Nephron (organoid): ENCODE measurements at regions not wholly inside any gene's neighbourhood (a gene's known extent, or its start where the extent isn't known, plus 50 kb on each side); places are given as distances from the start of the nearest gene placed in this dataset.
A peak's percentile ranks its signal among the peaks of the same experiment; 100 is the strongest.

ENCODE experiments used
- H3K27ac Mint-ChIP-seq, 3 experiments: 2 replicates each; pipeline ENCODE4 v1.8.0; 2020; ENCODE audit warnings: mixed read lengths in 3 of 3, mild to moderate bottlenecking in 2 of 3, moderate library complexity in 1 of 3
- H3K27me3 Mint-ChIP-seq: 2 replicates; pipeline ENCODE4 v1.8.0; 2021; ENCODE audit warnings: low read depth, mild to moderate bottlenecking, moderate library complexity, mixed read lengths
- H3K36me3 Mint-ChIP-seq: 2 replicates; pipeline ENCODE4 v1.8.0; 2020; ENCODE audit warnings: low read depth, mixed read lengths
- H3K4me1 Mint-ChIP-seq: 2 replicates; pipeline ENCODE4 v1.8.0; 2020; ENCODE audit warnings: mixed read lengths
- H3K4me3 Mint-ChIP-seq, 3 experiments: 2 replicates each; pipeline ENCODE4 v1.8.0; 2020; ENCODE audit warnings: mild to moderate bottlenecking in 3 of 3, mixed read lengths in 3 of 3, moderate library complexity in 2 of 3
- H3K9me3 Mint-ChIP-seq: 2 replicates; pipeline ENCODE4 v1.8.0; 2020; ENCODE audit warnings: mixed read lengths
- TF ChIP-seq, protein P1 (sequence below), 3 experiments: fragments of 200-600 bp; sonication (generic); IDR thresholded peaks; one replicate each; pipeline ENCODE4 v1.5.0; 2021; ENCODE audit warnings: antibody characterized with exemption in 3 of 3; ENCODE audit not compliant: unreplicated experiment in 3 of 3

DNA sequence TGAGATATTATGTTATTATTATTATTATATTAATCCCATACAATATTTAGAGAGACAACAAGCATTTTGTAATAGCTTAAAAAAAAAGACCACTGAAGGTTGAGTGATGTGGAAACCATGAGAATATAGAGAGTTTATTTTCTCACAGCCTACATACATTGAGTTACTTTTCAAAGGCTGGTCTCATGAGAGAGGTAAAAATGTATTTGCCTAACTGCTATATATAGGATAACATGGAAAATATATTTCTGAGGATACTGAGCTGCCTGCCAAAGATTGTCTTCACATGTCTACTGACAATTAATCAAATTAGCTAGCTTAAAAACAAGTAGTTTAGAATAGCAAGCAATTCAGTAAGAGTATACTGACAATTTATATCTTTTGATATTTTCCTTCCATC is 192.2 kb upstream of the NRIP1 start:
- Mint-ChIP-seq H3K4me1 (peaks cover 18% of the 10 kb centered on the region), H3K9me3 (peaks cover 2% of the 10 kb centered on the region), H3K4me3 (no peak overlapping the region), H3K36me3 (no peaks in the 10 kb centered on the region), H3K27ac (peak overlapping the region; percentile 27 to 72 (median 58)), H3K27me3 (no peaks in the 10 kb centered on the region)
- TF ChIP-seq, protein P1, sequence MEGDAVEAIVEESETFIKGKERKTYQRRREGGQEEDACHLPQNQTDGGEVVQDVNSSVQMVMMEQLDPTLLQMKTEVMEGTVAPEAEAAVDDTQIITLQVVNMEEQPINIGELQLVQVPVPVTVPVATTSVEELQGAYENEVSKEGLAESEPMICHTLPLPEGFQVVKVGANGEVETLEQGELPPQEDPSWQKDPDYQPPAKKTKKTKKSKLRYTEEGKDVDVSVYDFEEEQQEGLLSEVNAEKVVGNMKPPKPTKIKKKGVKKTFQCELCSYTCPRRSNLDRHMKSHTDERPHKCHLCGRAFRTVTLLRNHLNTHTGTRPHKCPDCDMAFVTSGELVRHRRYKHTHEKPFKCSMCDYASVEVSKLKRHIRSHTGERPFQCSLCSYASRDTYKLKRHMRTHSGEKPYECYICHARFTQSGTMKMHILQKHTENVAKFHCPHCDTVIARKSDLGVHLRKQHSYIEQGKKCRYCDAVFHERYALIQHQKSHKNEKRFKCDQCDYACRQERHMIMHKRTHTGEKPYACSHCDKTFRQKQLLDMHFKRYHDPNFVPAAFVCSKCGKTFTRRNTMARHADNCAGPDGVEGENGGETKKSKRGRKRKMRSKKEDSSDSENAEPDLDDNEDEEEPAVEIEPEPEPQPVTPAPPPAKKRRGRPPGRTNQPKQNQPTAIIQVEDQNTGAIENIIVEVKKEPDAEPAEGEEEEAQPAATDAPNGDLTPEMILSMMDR (IDR thresholded peaks at IDR 0.05; ENCODE audit: unreplicated experiment in 3 of 3), result no peak

DNA sequence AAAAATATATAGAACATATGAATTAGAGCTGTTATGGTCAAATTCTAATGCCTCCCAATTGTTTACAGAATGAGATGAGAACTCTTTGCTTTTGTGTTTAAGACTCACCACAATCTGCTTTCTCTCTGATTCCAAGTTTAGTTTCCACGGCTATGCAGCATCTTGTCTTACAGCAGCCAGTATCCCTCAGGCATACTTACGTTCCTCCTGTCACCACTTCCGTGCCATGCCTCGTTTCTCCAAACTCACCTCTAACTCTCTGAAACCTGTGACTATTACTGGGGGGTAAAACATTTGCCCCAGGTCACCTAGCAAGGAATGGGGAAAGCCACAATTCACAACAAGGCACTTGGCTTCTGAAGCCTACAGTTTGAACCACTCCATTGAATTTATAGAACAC is 192.8 kb upstream of the NRIP1 start:
- Mint-ChIP-seq H3K36me3 (no peaks in the 10 kb centered on the region), H3K4me3 (no peak overlapping the region), H3K27ac (peak overlapping the region; percentile 27 to 72 (median 58)), H3K9me3 (peaks cover 2% of the 10 kb centered on the region), H3K27me3 (no peaks in the 10 kb centered on the region), H3K4me1 (peaks cover 18% of the 10 kb centered on the region)
- TF ChIP-seq, protein P1 (IDR thresholded peaks at IDR 0.05; ENCODE audit: unreplicated experiment in 3 of 3), result no peak

DNA sequence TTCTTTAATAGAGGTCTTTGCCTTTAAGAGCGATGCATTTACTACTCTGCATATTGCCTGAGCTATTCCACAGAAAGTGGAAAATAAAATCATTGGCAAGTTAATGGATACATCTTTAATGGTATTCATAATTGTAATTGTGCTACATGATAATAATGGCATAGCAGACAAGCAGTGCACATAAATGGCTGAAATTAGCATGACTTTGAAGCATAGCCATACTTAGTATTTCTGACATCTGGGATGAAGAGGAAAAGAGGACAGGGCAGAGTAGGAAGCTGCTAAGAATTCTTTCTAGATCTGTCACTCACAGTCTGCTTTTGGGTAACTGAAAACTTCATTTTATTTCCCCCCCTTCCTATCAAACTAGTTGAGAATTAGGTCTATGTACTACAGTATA is 195.0 kb upstream of the NRIP1 start:
- H3K4me1 Mint-ChIP-seq, result peaks cover 32% of the 10 kb centered on the region
- TF ChIP-seq, protein P1 (IDR thresholded peaks at IDR 0.05; ENCODE audit: unreplicated experiment in 3 of 3), result no peak
- H3K4me3 Mint-ChIP-seq, result no peak overlapping the region
- H3K9me3 Mint-ChIP-seq, result peaks cover 3% of the 10 kb centered on the region
- H3K36me3 Mint-ChIP-seq, result no peaks in the 10 kb centered on the region
- H3K27ac Mint-ChIP-seq, result no peak overlapping the region
- peaks cover 3% of the 10 kb centered on the region for H3K27me3 Mint-ChIP-seq

DNA sequence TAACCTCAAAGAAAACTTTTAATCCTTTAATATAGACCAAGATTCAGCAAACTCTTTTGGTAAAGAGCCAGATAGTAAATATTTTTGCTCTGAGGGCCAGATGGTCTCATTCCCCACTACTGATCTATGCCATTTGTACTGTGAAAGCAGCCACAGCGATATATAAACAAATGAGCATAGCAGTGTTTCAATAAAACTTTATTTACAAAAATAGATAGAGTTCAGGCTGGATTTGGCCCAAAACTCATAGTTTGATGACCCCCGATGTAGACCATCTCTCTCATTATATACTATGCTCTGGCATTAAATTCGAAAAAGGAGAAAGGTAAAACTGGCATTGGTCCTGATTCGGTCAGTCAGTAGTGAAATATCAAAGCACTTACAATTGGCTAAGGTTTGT is 195.8 kb upstream of the NRIP1 start:
- Mint-ChIP-seq H3K4me3 (no peak overlapping the region), H3K36me3 (no peaks in the 10 kb centered on the region), H3K4me1 (peaks cover 32% of the 10 kb centered on the region), H3K27ac (no peak overlapping the region), H3K27me3 (peaks cover 3% of the 10 kb centered on the region), H3K9me3 (peaks cover 3% of the 10 kb centered on the region)
- TF ChIP-seq, protein P1 (IDR thresholded peaks at IDR 0.05; ENCODE audit: unreplicated experiment in 3 of 3), result no peak

DNA sequence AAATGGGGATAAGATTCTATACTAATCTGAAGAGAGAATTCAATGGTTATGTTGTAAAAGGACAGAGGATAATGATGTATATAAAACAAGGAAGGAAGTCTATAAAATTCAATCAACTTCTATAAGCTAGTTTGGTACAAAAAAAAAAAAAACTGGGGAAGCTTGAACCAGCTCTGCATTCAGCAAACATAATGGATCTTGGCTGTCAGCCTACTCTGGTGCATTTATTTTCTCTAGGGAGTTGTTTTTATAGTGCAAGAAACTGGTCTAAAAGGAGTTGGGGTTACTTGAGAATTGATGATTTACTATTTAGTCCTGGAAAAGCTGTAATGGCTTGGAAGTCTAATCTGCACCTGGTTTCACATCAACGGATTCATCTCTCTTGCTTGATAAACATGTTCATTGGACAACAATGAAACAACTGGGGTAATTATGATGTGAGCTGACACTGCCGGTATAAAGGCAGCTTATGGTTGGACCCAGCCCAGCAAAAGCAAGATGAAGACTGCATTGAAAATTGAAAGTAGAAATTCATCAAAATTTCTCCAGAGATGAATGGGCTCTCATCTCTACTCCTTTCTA is 199.4 kb upstream of the NRIP1 start:
- Mint-ChIP-seq H3K36me3 (no peaks in the 10 kb centered on the region), H3K27ac (peak overlapping the region; percentile 6 to 17 (median 15)), H3K4me3 (no peak overlapping the region), H3K4me1 (peaks cover 14% of the 10 kb centered on the region), H3K9me3 (peaks cover 3% of the 10 kb centered on the region), H3K27me3 (peaks cover 3% of the 10 kb centered on the region)
- TF ChIP-seq, protein P1 (IDR thresholded peaks at IDR 0.05; ENCODE audit: unreplicated experiment in 3 of 3), result no peak

DNA sequence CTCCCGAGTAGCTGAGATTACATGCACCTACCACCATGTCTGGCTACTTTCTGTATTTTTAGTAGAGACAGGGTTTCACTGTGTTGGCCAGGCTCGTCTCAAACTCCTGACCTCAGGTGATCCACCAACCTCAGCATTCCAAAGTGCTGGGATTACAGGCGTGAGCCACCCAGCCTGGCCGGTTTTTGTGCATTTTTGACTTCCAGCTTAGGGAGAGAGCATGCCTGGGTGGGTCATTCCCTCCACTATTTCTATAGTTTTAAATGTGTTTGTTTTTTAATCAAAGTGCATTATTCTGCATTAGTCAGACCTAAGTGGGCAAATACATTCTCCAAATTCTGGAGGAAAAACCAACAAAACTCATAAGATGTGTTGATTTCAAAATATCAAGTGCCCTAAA is 207.4 kb upstream of the NRIP1 start:
- Mint-ChIP-seq H3K27ac (no peak overlapping the region), H3K4me1 (no peaks in the 10 kb centered on the region), H3K36me3 (no peaks in the 10 kb centered on the region), H3K9me3 (no peaks in the 10 kb centered on the region), H3K4me3 (no peak overlapping the region), H3K27me3 (no peaks in the 10 kb centered on the region)
- TF ChIP-seq, protein P1 (IDR thresholded peaks at IDR 0.05; ENCODE audit: unreplicated experiment in 3 of 3), result no peak
